ENCODE measurements at regions not wholly inside any gene's neighbourhood (a gene's known extent, or its start where the extent isn't known, plus 50 kb on each side); places are given as distances from the start of the nearest gene placed in this dataset.

DNA sequence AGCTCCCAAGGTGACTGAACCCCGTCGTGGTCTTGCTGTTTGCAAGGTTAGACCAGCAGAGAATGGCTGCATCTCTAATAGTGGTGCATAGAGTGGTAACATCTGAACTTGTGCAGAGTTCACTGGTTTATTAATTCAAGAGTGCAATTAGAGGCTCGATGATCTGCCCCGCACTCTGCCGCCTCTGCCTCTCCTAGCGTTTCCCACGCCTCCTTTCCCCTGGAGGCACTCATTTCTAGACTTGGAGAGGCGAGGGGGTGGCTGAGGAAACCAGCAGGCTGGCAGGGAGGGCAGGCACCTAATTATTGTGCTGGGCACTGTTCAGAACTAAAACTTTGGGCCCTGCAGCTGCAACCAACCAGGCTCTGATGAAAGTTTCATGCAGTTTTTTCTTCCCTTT is 363.5 kb upstream of the EEF2KMT start:
- no peaks in the 10 kb centered on the region for H3K27me3 Mint-ChIP-seq
- H3K4me1 Mint-ChIP-seq, result no peaks in the 10 kb centered on the region
- H3K27ac Mint-ChIP-seq, result no peak overlapping the region
- H3K4me3 Mint-ChIP-seq, result no peak overlapping the region
- H3K9me3 Mint-ChIP-seq, result no peaks in the 10 kb centered on the region
- DNase-seq, result no peak
- ATAC-seq, result no peak

GRCh38 chr16:5460701-5461100 is 363.1 kb upstream of the EEF2KMT start:
- Mint-ChIP-seq H3K27ac (no peak overlapping the region), H3K4me3 (no peak overlapping the region)
- no peak for DNase-seq

DNA sequence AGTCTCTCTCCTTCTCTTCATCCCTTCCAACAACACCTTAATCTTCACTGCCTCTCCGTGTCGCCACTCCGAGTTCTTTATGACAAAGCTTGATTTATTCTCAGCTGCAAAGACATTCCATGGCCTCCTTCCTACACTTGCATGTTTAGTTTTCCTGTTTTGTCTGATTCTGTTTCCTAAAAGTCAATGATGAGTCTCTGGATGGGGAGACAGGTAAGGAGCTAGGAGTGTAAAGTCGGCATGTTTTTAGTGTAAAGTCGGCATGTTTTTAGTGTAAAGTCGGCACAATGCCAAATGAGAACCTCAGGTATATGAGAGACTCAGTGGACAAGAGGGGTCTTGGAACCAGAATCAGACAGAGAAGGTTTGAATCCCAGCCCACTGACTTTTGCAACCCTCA is 362.3 kb upstream of the EEF2KMT start:
- Mint-ChIP-seq H3K9me3 (peaks cover 0 to 3% of the 10 kb centered on the region in 2 donors), H3K4me3 (no peak overlapping the region), H3K4me1 (no peaks in the 10 kb centered on the region), H3K27ac (no peak overlapping the region), H3K27me3 (no peaks in the 10 kb centered on the region)
- ATAC-seq (no peak), DNase-seq (no peak)

More at GRCh38 chr16:5460701-5461100, 363.1 kb upstream of the EEF2KMT start:
- Mint-ChIP-seq H3K9me3 (no peaks in the 10 kb centered on the region), H3K4me1 (no peaks in the 10 kb centered on the region), H3K27me3 (no peaks in the 10 kb centered on the region)
- no peak for ATAC-seq

DNA sequence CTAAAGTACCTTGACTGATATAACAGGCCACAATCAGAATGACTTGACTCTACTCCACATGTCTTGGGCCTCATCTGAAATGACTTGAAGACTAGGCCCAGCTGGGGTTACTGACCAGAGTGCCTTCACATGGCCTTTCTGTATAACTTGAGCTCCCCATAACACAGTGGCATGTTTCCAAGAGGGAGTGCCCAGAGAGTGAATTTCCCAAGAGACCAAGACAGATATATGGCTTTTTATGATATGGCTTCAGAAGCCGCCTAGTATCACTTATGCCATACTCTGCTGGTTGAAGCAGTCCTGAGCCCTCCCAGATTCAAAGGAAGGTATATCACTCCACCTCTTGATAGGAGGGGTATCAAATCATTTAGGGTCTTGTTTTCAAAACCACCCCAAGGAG is 357.5 kb upstream of the EEF2KMT start:
- Mint-ChIP-seq H3K27ac (no peak overlapping the region), H3K27me3 (peaks cover 13% of the 10 kb centered on the region), H3K4me1 (no peaks in the 10 kb centered on the region), H3K4me3 (no peak overlapping the region), H3K9me3 (peaks cover 0 to 3% of the 10 kb centered on the region in 2 donors)
- no peak for DNase-seq
- no peak for ATAC-seq

- ATAC-seq (no peak), DNase-seq (no peak)
- peaks cover under 1 to 3% of the 10 kb centered on the region in 2 donors for H3K9me3 Mint-ChIP-seq
- H3K27me3 Mint-ChIP-seq, result peaks cover 15% of the 10 kb centered on the region
- no peak overlapping the region for H3K4me3 Mint-ChIP-seq
- no peaks in the 10 kb centered on the region for H3K4me1 Mint-ChIP-seq
- no peak overlapping the region for H3K27ac Mint-ChIP-seq
Observed at GRCh38 chr16:5454349-5454748, 356.8 kb upstream of the EEF2KMT start.

DNA sequence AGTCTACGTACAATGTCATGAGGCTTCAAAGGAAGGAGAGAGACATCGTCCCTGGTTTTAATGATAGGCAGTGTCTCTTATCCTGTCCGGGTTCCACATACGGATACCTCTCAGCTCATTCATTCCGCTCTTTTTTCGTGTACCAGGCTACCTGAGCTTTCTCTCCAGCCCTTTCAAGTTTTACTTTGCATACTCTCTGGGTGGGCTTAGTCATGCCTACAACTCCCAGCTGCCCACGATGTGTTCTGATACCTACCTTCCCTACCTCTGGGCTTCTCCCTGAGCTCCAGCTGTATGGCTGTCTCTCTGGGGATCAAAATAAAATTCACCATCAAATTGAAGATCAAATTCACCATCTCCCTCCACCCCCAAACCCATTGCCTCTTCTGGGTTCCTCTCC is 354.0 kb upstream of the EEF2KMT start:
- Mint-ChIP-seq H3K4me3 (no peak overlapping the region), H3K27ac (no peak overlapping the region), H3K4me1 (no peaks in the 10 kb centered on the region), H3K9me3 (peaks cover 3 to 6% of the 10 kb centered on the region in 2 donors), H3K27me3 (peaks cover 22% of the 10 kb centered on the region)
- DNase-seq, result no peak
- ATAC-seq, result no peak

DNA sequence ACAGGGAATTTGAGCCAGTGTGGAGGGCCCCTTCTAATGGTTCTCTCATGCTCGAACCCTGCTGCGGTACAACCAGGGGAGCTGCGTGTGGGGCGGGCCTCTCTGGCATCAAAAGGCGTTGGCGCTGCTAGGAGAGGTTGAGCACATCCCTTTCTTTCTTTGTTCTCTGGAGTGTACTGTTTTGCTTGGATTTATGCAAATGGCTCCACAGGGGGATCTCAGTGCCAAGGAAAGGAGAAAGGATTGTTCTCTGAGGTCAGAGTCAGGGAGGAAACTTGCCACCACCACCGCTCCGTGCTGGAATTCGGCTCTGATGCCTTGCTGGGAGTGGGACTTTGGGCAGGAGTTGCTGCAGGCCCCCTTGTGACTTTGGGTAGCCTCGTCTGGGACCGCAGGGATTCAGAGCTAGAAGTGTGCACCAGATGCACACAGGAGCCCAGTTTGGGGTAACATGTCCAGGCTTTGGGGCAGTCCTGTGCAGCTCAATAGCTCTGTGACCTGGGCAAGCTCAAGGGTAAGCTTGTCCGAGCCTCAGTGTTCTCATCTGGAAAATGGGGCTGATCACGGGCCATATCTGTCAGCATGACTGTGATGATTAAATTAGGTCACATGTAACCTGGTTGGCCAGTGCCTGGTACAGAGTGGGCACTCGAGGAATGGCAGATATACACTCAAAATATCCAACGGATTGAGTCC is 353.0 kb upstream of the EEF2KMT start:
- ATAC-seq, result no peak
- Mint-ChIP-seq H3K9me3 (peaks cover 3 to 6% of the 10 kb centered on the region in 2 donors), H3K4me1 (no peaks in the 10 kb centered on the region), H3K4me3 (no peak overlapping the region), H3K27me3 (peaks cover 22% of the 10 kb centered on the region), H3K27ac (no peak overlapping the region)
- no peak for DNase-seq

DNA sequence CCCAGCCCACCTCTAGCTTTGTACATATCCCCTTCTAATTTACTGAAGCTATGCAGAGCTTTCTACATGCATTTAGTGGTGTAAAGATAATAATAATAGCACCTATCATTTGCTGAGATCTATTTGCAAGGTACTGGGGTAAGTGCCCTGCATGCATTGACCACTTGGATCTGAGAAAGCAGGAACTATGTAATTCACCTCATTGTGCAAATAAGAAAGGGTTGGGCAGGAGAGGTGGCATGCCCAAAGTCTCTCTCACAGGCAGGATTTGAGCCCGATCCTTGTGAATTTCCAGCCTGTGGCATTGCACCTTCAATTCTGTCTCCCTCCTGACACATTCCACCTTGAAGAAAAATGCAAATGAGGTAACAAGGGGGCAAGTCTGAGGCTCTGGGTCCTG is 352.3 kb upstream of the EEF2KMT start:
- no peak for ATAC-seq
- H3K4me3 Mint-ChIP-seq, result no peak overlapping the region
- H3K4me1 Mint-ChIP-seq, result no peaks in the 10 kb centered on the region
- H3K9me3 Mint-ChIP-seq, result peaks cover 1 to 6% of the 10 kb centered on the region in 2 donors
- no peak for DNase-seq
- peaks cover 22% of the 10 kb centered on the region for H3K27me3 Mint-ChIP-seq
- no peak overlapping the region for H3K27ac Mint-ChIP-seq

DNA sequence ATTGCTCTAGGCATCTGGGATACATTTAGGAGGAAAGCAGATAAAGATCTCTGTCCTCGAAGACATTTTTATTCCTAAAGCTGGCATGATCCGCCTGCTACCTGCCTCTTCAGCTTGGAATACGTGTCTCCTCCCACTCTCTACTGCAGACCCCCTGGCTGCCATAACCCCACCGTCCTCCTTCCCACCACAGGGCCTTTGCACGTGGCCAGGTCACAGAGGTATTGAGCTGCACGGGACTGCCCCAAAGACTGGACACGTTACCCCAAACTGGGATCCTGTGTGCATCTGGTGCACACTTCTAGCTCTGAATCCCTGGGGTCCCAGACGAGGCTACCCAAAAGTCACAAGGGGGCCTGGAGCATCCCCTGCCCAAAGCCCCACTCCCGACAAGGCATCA is 351.2 kb upstream of the EEF2KMT start:
- no peak overlapping the region for H3K27ac Mint-ChIP-seq
- H3K4me3 Mint-ChIP-seq, result no peak overlapping the region
- ATAC-seq (no peak), DNase-seq (no peak)
- H3K9me3 Mint-ChIP-seq, result peaks cover 0 to 6% of the 10 kb centered on the region in 2 donors
- H3K27me3 Mint-ChIP-seq, result peaks cover 22% of the 10 kb centered on the region
- no peaks in the 10 kb centered on the region for H3K4me1 Mint-ChIP-seq

DNA sequence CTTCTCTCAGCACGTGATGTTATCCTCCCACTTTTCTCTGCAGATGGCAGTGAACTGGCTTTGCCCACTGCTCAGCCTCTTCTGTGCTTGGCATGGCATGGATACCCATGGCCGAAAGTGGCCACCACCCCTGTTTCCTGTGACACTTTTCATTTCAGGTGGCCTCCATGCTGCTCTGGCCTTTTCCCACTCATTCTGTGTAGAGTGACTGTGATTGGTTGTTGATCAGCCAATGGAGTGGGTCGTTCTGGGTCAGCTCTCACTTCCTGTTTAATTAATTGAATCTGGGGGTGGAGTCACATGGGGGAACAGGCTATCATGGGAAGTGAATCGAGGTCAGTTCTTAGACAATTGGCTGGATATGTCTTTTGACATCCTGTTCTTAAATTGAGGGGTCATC is 350.1 kb upstream of the EEF2KMT start:
- H3K27ac Mint-ChIP-seq, result no peak overlapping the region
- H3K27me3 Mint-ChIP-seq, result peaks cover 21% of the 10 kb centered on the region
- no peak overlapping the region for H3K4me3 Mint-ChIP-seq
- peaks cover 0 to 6% of the 10 kb centered on the region in 2 donors for H3K9me3 Mint-ChIP-seq
- ATAC-seq, result no peak
- no peaks in the 10 kb centered on the region for H3K4me1 Mint-ChIP-seq
- no peak for DNase-seq

DNA sequence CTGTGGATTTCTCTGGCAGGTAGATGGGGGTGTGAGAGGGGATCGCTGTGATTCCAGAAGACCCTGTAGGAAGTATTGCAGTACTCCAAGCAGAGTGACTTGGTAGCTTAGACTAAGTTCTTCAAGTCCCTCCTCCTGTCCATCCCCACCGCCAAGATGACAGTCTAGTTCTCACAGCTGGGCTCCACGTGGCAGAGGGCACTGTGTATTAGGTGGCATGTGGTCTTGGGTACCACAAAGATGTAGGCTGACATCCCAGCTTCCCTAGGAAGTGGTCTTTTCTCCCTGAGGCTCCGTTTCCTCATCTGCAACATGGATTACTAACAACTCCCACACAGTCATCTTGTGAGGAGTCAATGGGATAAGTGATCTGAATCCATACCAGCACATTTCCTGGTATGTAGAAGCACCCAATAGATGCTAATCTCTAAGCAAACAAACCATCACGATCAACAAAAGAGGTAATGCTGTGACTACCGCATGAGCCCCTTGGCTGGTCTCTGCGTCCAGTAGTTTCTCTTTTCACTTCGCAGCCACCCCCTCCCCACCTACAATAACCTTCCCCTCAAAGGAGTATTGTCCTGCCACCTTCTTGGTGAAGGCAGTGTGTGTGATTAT is 349.1 kb upstream of the EEF2KMT start:
- H3K4me3 Mint-ChIP-seq, result no peak overlapping the region
- H3K9me3 Mint-ChIP-seq, result peaks cover 6 to 12% of the 10 kb centered on the region in 2 donors
- DNase-seq (no peak), ATAC-seq (no peak)
- no peaks in the 10 kb centered on the region for H3K4me1 Mint-ChIP-seq
- H3K27me3 Mint-ChIP-seq, result peaks cover 11% of the 10 kb centered on the region
- H3K27ac Mint-ChIP-seq, result no peak overlapping the region

GRCh38 chr16:5444189-5444588 is 346.6 kb upstream of the EEF2KMT start:
- Mint-ChIP-seq H3K9me3 (peaks cover 18 to 20% of the 10 kb centered on the region in 2 donors), H3K4me3 (no peak overlapping the region), H3K27ac (no peak overlapping the region), H3K4me1 (no peaks in the 10 kb centered on the region), H3K27me3 (peaks cover 6% of the 10 kb centered on the region)
- no peak for DNase-seq
- no peak for ATAC-seq

GRCh38 chr16:5442986-5443385 is 345.4 kb upstream of the EEF2KMT start:
- Mint-ChIP-seq H3K27me3 (no peaks in the 10 kb centered on the region), H3K9me3 (peaks cover 24 to 25% of the 10 kb centered on the region in 2 donors), H3K27ac (no peak overlapping the region), H3K4me1 (no peaks in the 10 kb centered on the region), H3K4me3 (no peak overlapping the region)
- no peak for DNase-seq
- ATAC-seq, result no peak

DNA sequence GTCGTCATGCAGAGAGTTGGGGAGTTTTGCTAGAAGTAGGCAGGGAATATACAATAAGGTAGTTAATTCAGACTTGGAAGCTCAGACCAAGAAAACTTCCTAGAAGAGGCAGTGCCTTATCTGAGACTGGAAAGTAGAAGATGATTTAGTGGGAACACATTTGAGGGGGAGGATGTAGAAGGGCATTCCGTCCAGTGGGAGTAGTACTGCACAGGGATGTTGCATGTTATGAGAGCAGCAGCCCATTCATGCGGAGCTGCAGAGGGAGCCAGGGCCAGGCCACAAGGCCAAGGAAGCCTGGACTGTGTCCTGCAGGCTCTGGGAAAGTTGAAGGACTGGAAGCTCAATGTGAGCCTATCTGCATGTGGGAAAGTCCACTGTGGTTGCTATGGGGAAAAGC is 344.5 kb upstream of the EEF2KMT start:
- Mint-ChIP-seq H3K27ac (no peak overlapping the region), H3K27me3 (no peaks in the 10 kb centered on the region), H3K9me3 (peaks cover 24 to 25% of the 10 kb centered on the region in 2 donors), H3K4me3 (no peak overlapping the region), H3K4me1 (no peaks in the 10 kb centered on the region)
- DNase-seq (no peak), ATAC-seq (no peak)

- H3K27me3 Mint-ChIP-seq, result no peaks in the 10 kb centered on the region
- no peak overlapping the region for H3K4me3 Mint-ChIP-seq
- DNase-seq (no peak), ATAC-seq (no peak)
- no peak overlapping the region for H3K27ac Mint-ChIP-seq
- H3K9me3 Mint-ChIP-seq, result peaks cover 24 to 25% of the 10 kb centered on the region in 2 donors
- no peaks in the 10 kb centered on the region for H3K4me1 Mint-ChIP-seq
Observed at GRCh38 chr16:5438591-5438990, 341.0 kb upstream of the EEF2KMT start.

DNA sequence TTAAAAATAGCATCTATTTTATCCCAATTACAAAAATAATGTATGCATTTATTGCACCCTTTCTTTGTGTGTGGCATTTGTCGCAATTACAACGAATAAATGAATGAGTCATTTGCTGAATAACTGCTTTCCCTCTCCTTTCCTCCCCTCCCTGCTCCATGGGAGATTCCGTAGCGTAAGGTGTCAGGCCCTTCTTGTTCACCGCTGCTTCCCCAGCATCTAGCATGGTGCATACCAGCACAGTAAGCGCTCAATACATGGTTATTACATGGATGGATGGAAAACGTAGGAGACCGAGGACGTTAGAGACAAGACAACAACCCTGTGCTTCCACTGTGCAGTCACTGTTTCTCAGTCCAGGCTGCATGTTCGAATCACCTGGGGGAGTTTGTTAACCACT is 336.0 kb upstream of the EEF2KMT start:
- Mint-ChIP-seq H3K27me3 (no peaks in the 10 kb centered on the region), H3K4me1 (no peaks in the 10 kb centered on the region), H3K9me3 (peaks cover under 1 to 3% of the 10 kb centered on the region in 2 donors)

DNA sequence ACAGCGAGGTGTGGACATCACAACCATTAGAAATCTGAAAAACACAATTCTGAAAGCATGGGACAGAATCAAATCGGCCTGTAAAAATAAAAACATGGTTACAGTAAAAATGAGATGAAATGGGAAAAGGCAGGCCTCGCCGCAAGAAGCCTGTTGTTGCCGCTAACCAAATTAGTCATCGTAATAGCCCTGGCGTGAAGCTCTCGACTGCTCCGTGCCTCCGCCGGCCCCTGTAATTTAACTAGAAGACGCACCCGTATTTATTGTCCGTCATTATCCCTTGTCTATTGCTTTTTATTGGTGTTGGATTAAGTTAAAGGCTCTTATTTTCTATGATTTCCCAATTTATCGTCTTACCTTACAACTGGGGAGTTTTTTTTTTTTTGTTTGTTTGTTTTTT is 334.6 kb upstream of the EEF2KMT start:
- Mint-ChIP-seq H3K27ac (no peak overlapping the region), H3K27me3 (no peaks in the 10 kb centered on the region), H3K4me1 (no peaks in the 10 kb centered on the region), H3K4me3 (no peak overlapping the region), H3K9me3 (no peaks in the 10 kb centered on the region)
- ATAC-seq, result no peak
- DNase-seq, result no peak

More for the DNA sequence above, 336.0 kb upstream of the EEF2KMT start:
- Mint-ChIP-seq H3K27ac (no peak overlapping the region), H3K4me3 (no peak overlapping the region)
- no peak for DNase-seq
- no peak for ATAC-seq
